IPS DF 4.7 (cell line): ENCODE measurements at regions not wholly inside any gene's neighbourhood (a gene's known extent, or its start where the extent isn't known, plus 50 kb on each side); places are given as distances from the start of the nearest gene placed in this dataset.

Experiments
- DNase-seq: peaks from one replicate; pipeline ENCODE4 v3.0.0-alpha.2; 2013; ENCODE audit warnings: low spot score; ENCODE audit errors: extremely low read depth

DNA sequence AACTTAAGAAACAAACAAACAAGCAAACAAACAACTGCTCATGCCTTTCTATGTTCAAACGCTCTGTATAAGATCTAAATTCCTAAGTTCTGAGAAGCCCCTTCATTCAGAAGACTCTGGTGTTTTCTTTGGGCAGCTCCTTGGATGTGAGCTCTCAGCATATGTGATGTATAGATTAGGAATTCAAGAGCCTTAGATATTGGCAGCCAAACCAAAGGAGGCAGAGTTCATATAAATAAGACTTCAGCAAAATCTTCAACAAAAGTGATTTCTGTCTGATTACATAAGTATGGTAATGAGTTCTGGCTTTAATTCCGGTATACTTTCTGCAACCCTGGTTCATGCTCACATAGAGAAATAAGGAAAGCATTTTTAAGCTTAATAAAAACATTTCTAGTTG lies 145.6 kb downstream of the DYRK2 start:
- DNase-seq: no peak

GRCh38 chr12:67795236-67795635 lies 146.7 kb downstream of the DYRK2 start:
- DNase-seq: no peak

GRCh38 chr12:67797185-67797741 lies 148.7 kb downstream of the DYRK2 start:
- no peak for DNase-seq

DNA sequence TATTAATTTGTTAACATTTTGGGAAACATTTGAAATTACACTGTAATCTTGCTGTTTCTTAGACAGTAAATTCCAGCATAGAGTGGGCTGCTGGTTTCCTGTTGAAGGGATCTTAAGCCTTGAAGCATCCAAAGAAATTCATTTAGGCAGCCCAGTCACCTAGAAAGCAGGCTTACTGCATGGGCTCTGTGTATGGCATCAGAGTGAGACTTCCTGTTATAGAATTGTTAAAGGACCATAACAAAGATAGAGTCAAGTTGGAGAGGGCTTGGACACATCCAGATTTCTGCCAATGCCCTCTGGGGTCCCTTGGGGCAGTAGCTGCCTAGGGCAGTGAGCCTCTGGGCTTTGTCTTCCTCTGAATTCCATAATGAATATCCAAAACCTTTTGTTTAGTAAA lies 149.2 kb downstream of the DYRK2 start:
- no peak for DNase-seq

DNA sequence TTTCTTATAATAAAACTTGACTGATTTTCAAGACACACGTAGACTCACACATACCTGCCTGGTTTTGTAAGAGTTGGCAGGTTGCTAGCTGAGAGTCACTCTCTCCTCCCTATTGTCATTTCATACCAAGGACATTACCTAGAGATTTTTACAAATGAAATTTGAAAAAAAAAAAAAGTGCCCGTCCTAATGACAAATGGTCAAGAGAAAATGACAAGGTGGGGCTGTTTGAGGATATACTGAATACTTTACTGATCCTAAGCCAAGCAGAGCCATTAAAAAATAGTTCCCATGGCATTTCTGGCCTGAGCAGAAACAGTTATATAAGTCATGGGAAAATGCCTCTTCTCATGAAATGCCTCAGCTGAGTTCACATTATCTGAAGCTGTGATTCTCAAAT lies 150.2 kb downstream of the DYRK2 start:
- DNase-seq: no peak

GRCh38 chr12:67802731-67803130 lies 154.2 kb downstream of the DYRK2 start:
- no peak for DNase-seq

DNA sequence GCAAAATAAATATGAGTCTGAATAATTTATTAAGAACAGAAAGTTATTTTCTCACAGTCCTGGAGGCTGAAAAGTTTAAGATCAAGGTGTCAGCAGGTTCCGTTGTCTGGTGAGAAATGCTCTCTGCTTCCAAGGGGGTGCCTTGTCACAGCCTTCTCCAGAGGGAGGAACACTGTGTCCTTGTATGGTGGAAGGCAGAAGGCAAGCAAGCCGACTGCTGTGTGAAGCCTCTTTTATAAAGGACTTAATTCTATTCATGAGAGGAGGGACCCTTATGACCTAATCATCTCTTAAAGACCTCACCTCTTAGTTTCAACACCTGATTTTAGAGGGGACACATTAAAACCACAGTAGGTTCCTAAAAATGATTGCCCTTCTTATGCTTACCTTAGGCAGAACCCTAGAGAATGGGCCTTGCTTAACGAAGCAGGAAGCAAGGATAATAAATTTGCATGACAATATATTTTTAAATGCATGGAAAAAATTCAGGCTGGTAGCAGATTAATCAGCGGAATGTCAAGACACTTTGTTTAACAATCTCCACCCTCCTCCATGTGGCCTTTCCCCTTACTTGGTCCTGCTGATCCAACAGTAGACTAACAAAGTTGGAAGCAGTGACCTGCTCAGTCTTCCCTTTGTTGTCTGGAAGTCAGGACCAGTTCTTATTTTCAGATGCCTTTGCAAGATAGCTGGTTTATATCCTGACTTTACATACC lies 154.9 kb downstream of the DYRK2 start:
- no peak for DNase-seq

GRCh38 chr12:67804168-67804567 lies 155.6 kb downstream of the DYRK2 start:
- no peak for DNase-seq

DNA sequence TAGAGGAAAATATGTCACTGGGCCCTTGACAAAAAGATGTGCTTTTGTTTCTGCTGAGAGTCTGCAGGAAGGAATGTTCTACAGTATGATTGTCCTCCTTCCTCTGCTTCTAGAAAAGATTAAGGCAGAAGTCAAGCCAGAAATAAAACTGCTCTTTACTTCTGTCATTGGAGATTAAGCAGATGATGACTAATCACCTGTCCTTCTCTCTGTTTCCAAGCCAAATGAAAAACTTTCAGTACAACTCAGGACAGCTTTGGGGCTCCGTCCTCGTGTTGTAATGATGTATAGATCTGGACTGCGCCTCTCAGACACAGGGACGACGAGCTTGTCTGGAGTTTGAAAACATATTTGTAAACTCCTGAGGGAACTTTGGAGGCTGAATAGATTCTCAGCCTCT lies 159.3 kb downstream of the DYRK2 start:
- DNase-seq: no peak

GRCh38 chr12:67810166-67810565 lies 161.6 kb downstream of the DYRK2 start:
- no peak for DNase-seq

GRCh38 chr12:67811437-67812361 lies 163.2 kb downstream of the DYRK2 start:
- no peak for DNase-seq

DNA sequence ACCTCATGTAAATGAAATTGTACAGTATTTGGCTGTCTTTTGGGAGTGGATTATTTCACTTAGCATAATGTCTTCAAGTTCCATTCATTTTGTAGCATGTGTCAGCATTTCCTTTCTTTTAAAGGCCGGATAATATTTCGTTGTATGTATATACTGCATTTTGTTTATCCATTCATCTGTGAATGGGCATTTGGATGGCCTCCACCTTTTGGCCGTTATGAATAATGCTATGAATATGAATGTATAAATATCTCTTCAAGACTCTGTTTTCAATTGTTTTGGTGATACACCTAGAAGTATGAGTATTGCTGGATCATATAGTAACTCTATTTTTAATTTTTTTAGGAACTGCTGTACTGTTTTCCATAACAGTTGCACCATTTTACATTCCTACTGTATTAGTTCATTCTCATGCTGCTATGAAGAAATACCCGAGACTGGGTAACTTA lies 164.9 kb downstream of the DYRK2 start:
- DNase-seq: no peak

DNA sequence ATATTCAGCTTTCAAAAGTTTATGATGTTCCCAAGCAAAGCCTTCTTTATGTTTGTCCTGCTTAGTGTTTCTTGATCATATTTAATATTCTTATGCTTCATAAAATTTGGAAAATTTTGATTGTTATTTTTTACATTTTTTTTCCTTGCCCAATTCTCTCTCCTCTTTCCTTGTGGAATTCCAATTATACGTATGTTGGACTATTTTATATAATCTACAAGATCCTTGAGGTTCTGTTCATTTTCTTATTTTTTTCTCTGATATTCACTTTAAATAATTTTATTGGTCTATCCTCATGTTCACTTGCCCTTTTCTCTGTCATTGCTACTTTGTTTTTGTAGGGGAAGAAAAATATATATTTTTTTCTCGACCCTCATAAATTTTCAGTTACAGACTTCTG lies 167.7 kb downstream of the DYRK2 start:
- no peak for DNase-seq

- DNase-seq: no peak
Observed at GRCh38 chr12:67818459-67818903, 169.9 kb downstream of the DYRK2 start.

- DNase-seq: no peak
Observed at GRCh38 chr12:67819902-67820301, 169.3 kb upstream of the IFNG-AS1 start.

GRCh38 chr12:67820694-67821093 lies 168.6 kb upstream of the IFNG-AS1 start:
- no peak for DNase-seq

GRCh38 chr12:67822826-67823225 lies 166.4 kb upstream of the IFNG-AS1 start:
- DNase-seq: no peak

DNA sequence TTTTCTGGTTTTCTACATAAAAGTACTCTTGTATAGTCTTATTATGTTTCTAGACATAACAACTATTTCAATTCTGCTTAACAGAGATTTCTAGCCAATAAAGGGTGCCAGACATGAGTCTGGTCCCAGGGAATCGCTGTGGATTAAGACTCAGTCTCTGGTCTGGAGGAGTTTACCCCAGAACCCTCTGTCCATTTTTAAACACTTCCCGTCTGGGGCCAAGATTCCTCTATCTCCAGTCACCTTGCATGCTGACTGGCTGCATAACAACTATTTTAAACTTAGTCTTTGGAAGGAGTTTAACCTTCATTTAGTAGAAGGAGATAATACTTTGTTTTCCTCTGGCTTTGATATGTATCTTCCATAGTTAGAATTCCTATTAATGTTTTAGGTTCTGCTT lies 163.1 kb upstream of the IFNG-AS1 start:
- DNase-seq: no peak

DNA sequence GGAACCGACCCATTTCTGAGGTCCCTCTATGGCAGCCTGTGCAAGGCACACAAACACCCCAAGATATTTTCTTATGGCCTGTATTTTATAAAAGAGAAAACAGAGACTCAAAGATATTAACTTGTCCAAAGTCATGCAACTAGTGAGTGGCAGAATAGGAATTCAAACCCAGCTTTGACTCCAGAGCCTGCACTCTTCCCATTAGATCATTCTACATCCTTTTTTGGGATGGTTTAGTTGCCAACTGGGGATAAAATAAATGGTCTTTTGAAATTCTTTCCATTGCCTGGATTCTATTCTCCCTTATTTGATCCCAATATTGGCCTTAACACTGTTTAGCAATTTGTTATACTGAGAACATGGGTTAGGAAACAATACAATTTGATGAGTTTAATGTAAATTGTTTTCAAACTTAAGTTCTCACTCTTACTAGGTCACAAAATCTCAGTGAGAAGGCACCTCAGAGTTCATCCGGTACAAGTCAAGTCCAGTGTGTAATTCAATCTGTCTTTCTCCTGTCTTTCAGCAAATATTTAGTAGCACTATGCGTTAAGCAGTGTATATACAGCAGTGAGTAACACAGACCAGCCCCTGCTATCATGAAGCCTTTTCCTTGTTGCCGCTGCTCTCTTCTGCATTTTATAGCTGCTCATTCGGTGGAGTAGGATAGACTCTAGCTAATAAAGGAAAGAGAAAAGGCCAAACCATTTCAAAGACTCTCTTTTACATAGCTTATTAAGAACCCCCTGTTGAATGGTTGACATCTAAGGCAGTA lies 162.1 kb upstream of the IFNG-AS1 start:
- DNase-seq: no peak

GRCh38 chr12:67827820-67828383 lies 161.3 kb upstream of the IFNG-AS1 start:
- DNase-seq: no peak

DNA sequence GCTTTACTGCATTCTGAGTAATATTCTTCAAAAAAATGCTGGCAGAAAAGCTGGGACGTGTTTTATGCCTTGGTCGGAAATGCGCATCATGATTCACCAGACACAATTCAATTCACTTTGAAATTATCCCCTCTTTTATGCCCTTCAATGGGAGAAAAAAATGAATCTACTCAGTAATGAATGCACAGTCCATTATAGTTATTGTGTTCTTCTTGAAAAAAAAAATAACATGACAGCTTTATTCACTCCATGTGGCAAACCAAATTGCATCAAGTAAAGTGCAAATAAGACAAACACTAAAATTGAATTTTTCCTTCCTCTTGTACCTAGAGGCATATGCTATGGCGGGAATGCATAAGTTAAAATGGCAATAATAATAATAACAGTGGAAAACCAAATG lies 159.4 kb upstream of the IFNG-AS1 start:
- DNase-seq: no peak
